ENCODE measurements at regions not wholly inside any gene's neighbourhood (a gene's known extent, or its start where the extent isn't known, plus 50 kb on each side); places are given as distances from the start of the nearest gene placed in this dataset.
"Not testable (repeated sequence)": the region's sequence is repeated elsewhere in the genome, so short reads cannot be mapped to it uniquely, and the experiment has no call there.

DNA sequence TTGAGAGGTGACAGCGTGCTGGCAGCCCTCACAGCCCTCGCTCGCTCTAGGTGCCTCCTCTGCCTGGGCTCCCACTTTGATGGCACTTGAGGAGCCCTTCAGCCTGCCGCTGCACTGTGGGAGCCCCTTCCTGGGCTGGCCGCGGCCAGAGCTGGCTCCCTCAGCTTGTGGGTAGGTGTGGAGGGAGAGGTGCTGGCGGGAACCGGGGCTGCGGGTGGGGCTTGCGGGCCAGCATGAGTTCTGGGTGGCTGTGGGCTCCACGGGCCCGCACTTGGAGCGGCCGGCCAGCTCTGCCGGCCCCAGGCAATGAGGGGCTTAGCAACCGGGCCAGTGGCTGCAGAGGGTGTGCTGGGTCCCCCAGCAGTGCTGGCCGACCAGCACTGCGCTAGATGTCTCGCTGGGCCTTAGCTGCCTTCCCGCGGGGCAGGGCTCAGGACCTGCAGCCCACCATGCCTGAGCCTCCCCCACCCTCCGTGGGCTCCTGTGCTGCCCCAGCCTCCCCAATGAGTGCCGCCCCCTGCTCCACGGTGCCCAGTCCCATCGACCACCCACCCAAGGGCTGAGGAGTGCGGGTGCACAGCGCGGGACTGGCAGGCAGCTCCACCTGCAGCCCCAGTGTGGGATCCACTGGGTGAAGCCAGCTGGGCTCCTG, 62.2 kb upstream of the VWC2 start:
- not testable (repeated sequence) for H3K9me3 Mint-ChIP-seq; H3K27me3 Mint-ChIP-seq (ENCODE audit: low read depth); ATAC-seq (replicated peaks in 1 of 2); H3K36me3 Mint-ChIP-seq (ENCODE audit: insufficient read depth in 2 of 2); H3K4me3 Mint-ChIP-seq; H3K4me1 Mint-ChIP-seq (ENCODE audit: low read depth); H3K27ac Mint-ChIP-seq; DNase-seq

DNA sequence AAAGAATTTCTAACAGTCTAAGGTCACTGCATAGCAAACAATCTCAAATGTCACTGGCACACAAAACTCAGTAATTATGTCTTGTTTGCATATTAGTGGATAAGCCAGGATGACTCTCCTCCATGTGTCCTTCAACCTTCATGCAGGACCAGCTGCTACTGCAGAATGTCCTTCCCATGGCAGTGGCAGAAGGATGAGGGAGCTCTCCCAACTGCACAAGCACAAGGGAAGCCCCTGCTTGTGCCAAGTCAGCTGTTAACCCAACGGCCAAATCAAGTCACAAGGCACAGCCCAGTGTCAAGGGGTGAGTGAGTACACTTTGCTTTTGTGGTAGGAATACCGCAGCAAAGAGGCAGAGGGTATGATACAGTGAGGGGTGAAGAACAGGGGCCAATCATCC, 59.3 kb upstream of the VWC2 start:
- H3K36me3 Mint-ChIP-seq (ENCODE audit: insufficient read depth in 2 of 2) = no peaks in the 10 kb centered on the region
- H3K4me3 Mint-ChIP-seq = no peak overlapping the region
- H3K4me1 Mint-ChIP-seq (ENCODE audit: low read depth) = no peaks in the 10 kb centered on the region
- H3K9me3 Mint-ChIP-seq = no peaks in the 10 kb centered on the region
- H3K27ac Mint-ChIP-seq = no peak overlapping the region
- no peaks in the 10 kb centered on the region for H3K27me3 Mint-ChIP-seq (ENCODE audit: low read depth)
- DNase-seq (no peak), ATAC-seq (replicated peaks in 1 of 2) (no peak)

DNA sequence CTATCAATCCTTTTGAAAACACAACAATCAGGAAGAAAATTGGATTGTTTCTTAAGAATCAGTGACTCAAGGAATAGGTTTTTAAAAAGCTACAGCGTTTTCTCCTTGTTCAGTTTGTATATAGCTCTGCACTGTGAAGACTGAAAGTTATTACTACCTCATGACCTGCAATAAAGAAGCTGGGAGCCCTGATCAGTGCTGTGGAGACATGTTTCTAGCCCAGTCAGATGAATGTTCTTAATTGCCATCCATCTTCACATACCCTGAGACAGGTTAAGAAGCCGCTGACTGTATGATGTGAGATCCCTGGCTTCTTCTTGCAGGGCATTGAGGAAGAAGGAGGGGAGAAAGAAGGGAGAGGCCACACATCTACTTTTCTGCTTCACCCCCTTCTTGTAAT, 58.0 kb upstream of the VWC2 start:
- no peaks in the 10 kb centered on the region for H3K4me1 Mint-ChIP-seq (ENCODE audit: low read depth)
- DNase-seq (no peak), ATAC-seq (replicated peaks in 1 of 2) (no peak)
- H3K9me3 Mint-ChIP-seq = no peaks in the 10 kb centered on the region
- H3K36me3 Mint-ChIP-seq (ENCODE audit: insufficient read depth in 2 of 2) = no peaks in the 10 kb centered on the region
- no peak overlapping the region for H3K4me3 Mint-ChIP-seq
- H3K27ac Mint-ChIP-seq = no peak overlapping the region
- no peaks in the 10 kb centered on the region for H3K27me3 Mint-ChIP-seq (ENCODE audit: low read depth)

DNA sequence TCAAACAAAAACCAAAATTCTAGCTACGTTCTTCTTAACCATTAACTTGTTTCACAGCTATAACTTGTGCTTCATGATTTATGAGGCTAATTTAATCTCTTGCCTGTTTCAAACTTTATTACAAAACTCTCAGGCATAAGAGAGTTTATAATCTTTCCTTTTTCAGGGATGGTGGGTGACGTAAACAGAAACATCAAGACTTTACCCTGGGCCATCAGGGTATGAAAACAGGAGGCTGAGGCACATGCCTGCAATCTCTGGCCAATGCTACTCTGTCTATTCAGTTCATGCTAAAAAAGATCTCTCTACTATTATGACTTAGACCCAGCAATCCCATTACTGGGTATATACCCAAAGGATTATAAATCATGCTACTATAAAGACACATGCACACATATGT, 55.9 kb upstream of the VWC2 start:
- no peaks in the 10 kb centered on the region for H3K27me3 Mint-ChIP-seq (ENCODE audit: low read depth)
- no peak overlapping the region for H3K4me3 Mint-ChIP-seq
- H3K27ac Mint-ChIP-seq = no peak overlapping the region
- H3K4me1 Mint-ChIP-seq (ENCODE audit: low read depth) = no peaks in the 10 kb centered on the region
- H3K9me3 Mint-ChIP-seq = no peaks in the 10 kb centered on the region
- ATAC-seq (replicated peaks in 1 of 2) (no peak), DNase-seq (no peak)
- H3K36me3 Mint-ChIP-seq (ENCODE audit: insufficient read depth in 2 of 2) = no peaks in the 10 kb centered on the region

DNA sequence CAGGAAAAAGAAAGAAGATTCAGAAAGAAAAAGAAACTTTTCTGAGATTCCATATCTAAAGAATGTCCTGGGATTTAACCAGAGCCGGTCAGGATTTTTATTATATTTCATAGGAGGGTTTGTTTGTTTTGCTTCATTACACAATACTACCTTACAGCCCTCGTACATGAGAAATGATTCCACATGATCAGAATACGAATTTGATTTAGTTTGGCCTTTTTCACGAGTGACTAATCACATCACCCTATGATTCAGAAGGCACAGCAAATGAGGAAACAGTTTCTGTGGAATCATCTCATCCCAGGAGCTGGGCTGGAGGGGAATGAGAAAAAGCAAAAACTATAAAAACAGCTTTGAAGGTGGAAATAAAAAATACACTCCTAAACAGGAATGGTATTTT, 54.7 kb upstream of the VWC2 start:
- H3K4me3 Mint-ChIP-seq = no peak overlapping the region
- H3K4me1 Mint-ChIP-seq (ENCODE audit: low read depth) = no peaks in the 10 kb centered on the region
- no peaks in the 10 kb centered on the region for H3K36me3 Mint-ChIP-seq (ENCODE audit: insufficient read depth in 2 of 2)
- ATAC-seq (replicated peaks in 1 of 2) (no peak), DNase-seq (no peak)
- H3K27me3 Mint-ChIP-seq (ENCODE audit: low read depth) = no peaks in the 10 kb centered on the region
- no peaks in the 10 kb centered on the region for H3K9me3 Mint-ChIP-seq
- no peak overlapping the region for H3K27ac Mint-ChIP-seq

DNA sequence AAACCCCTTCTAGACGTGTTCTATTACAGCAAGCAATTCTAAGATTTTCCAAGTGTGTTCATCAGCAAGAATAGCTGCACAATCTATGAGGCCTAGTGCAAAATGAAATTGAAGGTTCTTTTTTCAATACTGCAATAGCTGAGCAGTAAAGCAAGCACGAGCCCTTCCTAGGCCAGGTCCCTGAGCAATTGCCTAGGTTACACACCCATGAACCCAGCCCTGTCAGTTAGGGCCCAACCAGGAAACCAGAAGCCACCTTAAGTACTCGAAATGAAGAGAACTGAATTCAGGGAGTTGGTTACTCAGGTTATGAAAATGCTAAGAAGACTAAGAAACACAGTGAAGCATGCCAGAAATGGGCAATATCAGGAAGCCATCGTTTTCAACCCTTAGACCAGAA, 52.0 kb upstream of the VWC2 start:
- no peak overlapping the region for H3K4me3 Mint-ChIP-seq
- DNase-seq (no peak), ATAC-seq (replicated peaks in 1 of 2) (no peak)
- no peaks in the 10 kb centered on the region for H3K27me3 Mint-ChIP-seq (ENCODE audit: low read depth)
- no peaks in the 10 kb centered on the region for H3K36me3 Mint-ChIP-seq (ENCODE audit: insufficient read depth in 2 of 2)
- no peaks in the 10 kb centered on the region for H3K4me1 Mint-ChIP-seq (ENCODE audit: low read depth)
- H3K9me3 Mint-ChIP-seq = no peaks in the 10 kb centered on the region
- no peak overlapping the region for H3K27ac Mint-ChIP-seq
